ENCODE measurements at regions not wholly inside any gene's neighbourhood (a gene's known extent, or its start where the extent isn't known, plus 50 kb on each side); places are given as distances from the start of the nearest gene placed in this dataset.
A peak's percentile ranks its signal among the peaks of the same experiment; 100 is the strongest.
"Not testable (repeated sequence)": the region's sequence is repeated elsewhere in the genome, so short reads cannot be mapped to it uniquely, and the experiment has no call there.

GRCh38 chr2:109677835-109678580, 63.8 kb downstream of the SOWAHC start:
- Mint-ChIP-seq H3K27ac (peak overlapping the region; percentile 41), H3K4me1 (peaks cover 59% of the 10 kb centered on the region), H3K36me3 (ENCODE audit: low read depth) (no peaks in the 10 kb centered on the region), H3K4me3 (no peak overlapping the region), H3K27me3 (ENCODE audit: low read depth, poor library complexity) (peaks cover 15% of the 10 kb centered on the region), H3K9me3 (peaks cover 16% of the 10 kb centered on the region)
- TF ChIP-seq CTCF (IDR thresholded peaks at IDR 0.05): no peak
- DNase-seq: peak; percentile 32

- H3K4me3 Mint-ChIP-seq: not testable (repeated sequence)
- peaks cover 63% of the 10 kb centered on the region for H3K4me1 Mint-ChIP-seq
These were observed 64.6 kb downstream of the SOWAHC start for GRCh38 chr2:109678724-109679201.

GRCh38 chr2:109679225-109679624, 65.1 kb downstream of the SOWAHC start:
- peaks cover 12% of the 10 kb centered on the region for H3K27me3 Mint-ChIP-seq (ENCODE audit: low read depth, poor library complexity)
- no peak overlapping the region for H3K4me3 Mint-ChIP-seq
- DNase-seq: no peak
- H3K36me3 Mint-ChIP-seq (ENCODE audit: low read depth): no peaks in the 10 kb centered on the region
- H3K27ac Mint-ChIP-seq: no peak overlapping the region
- H3K9me3 Mint-ChIP-seq: peaks cover 4% of the 10 kb centered on the region
- TF ChIP-seq CTCF (IDR thresholded peaks at IDR 0.05): no peak
- H3K4me1 Mint-ChIP-seq: peaks cover 63% of the 10 kb centered on the region

More at GRCh38 chr2:109678724-109679201, 64.6 kb downstream of the SOWAHC start:
- H3K27me3 Mint-ChIP-seq (ENCODE audit: low read depth, poor library complexity): peaks cover 15% of the 10 kb centered on the region
- not testable (repeated sequence) for H3K27ac Mint-ChIP-seq; H3K36me3 Mint-ChIP-seq (ENCODE audit: low read depth); H3K9me3 Mint-ChIP-seq
- DNase-seq: peak; percentile 30

GRCh38 chr2:109679626-109680025, 65.5 kb downstream of the SOWAHC start:
- no peak overlapping the region for H3K27ac Mint-ChIP-seq
- H3K4me1 Mint-ChIP-seq: peaks cover 63% of the 10 kb centered on the region
- H3K4me3 Mint-ChIP-seq: no peak overlapping the region
- H3K36me3 Mint-ChIP-seq (ENCODE audit: low read depth): no peaks in the 10 kb centered on the region
- H3K9me3 Mint-ChIP-seq: peaks cover 3% of the 10 kb centered on the region
- no peak for TF ChIP-seq CTCF (IDR thresholded peaks at IDR 0.05)
- DNase-seq: no peak
- peaks cover 12% of the 10 kb centered on the region for H3K27me3 Mint-ChIP-seq (ENCODE audit: low read depth, poor library complexity)

GRCh38 chr2:109680523-109681297, 66.5 kb downstream of the SOWAHC start:
- H3K4me1 Mint-ChIP-seq: peaks cover 66% of the 10 kb centered on the region
- H3K27ac Mint-ChIP-seq: no peak overlapping the region
- peaks cover 16% of the 10 kb centered on the region for H3K27me3 Mint-ChIP-seq (ENCODE audit: low read depth, poor library complexity)
- no peak for DNase-seq
- H3K4me3 Mint-ChIP-seq: no peak overlapping the region
- no peaks in the 10 kb centered on the region for H3K36me3 Mint-ChIP-seq (ENCODE audit: low read depth)
- TF ChIP-seq CTCF (IDR thresholded peaks at IDR 0.05): no peak
- H3K9me3 Mint-ChIP-seq: no peaks in the 10 kb centered on the region

GRCh38 chr2:109681633-109682380, 67.6 kb downstream of the SOWAHC start:
- H3K9me3 Mint-ChIP-seq: no peaks in the 10 kb centered on the region
- H3K36me3 Mint-ChIP-seq (ENCODE audit: low read depth): no peaks in the 10 kb centered on the region
- no peak for DNase-seq

More at GRCh38 chr2:109681633-109682380, 67.6 kb downstream of the SOWAHC start:
- Mint-ChIP-seq H3K4me3 (no peak overlapping the region), H3K4me1 (peaks cover 58% of the 10 kb centered on the region), H3K27ac (no peak overlapping the region), H3K27me3 (ENCODE audit: low read depth, poor library complexity) (peaks cover 13% of the 10 kb centered on the region)
- no peak for TF ChIP-seq CTCF (IDR thresholded peaks at IDR 0.05)
